ENCODE measurements at regions not wholly inside any gene's neighbourhood (a gene's known extent, or its start where the extent isn't known, plus 50 kb on each side); places are given as distances from the start of the nearest gene placed in this dataset.

DNA sequence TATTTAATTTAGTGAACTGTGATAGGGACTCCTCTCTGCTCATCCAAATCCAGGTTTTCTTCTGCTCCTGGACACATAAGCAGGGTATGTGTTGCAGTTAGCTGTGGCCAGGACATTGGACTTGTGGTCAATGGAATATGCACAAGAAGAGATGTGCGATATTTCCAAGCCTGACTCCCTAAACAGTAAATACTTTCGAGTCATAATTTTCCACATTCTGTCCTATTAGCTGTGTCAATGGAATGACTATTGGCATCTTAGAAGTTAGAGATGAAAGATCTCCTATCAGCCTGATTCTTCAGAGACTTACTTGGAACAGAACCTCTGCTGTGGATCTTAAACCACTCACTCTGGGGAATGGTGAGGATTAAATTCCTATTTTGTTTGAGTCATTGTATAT is 771.0 kb downstream of the EFNB2 start:
- TF ChIP-seq, protein P1, sequence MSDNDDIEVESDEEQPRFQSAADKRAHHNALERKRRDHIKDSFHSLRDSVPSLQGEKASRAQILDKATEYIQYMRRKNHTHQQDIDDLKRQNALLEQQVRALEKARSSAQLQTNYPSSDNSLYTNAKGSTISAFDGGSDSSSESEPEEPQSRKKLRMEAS (IDR thresholded peaks at IDR 0.05; ENCODE audit: low read depth, low read length): no peak
- no peak for TF ChIP-seq MYC (IDR thresholded peaks at IDR 0.05; ENCODE audit: low read depth, low read length)
- no peak for TF ChIP-seq POLR2A (IDR thresholded peaks at IDR 0.05; ENCODE audit: extremely low read depth, insufficient read length)
- TF ChIP-seq CTCF (IDR thresholded peaks at IDR 0.05; ENCODE audit: low read depth, low read length): no peak
- no peak for DNase-seq (ENCODE audit: low read depth)
- no peak overlapping the region for H3K4me3 ChIP-seq (ENCODE audit: low read depth, low read length)

- H3K4me3 ChIP-seq (ENCODE audit: low read depth, low read length): no peak overlapping the region
- no peak for TF ChIP-seq POLR2A (IDR thresholded peaks at IDR 0.05; ENCODE audit: extremely low read depth, insufficient read length)
- TF ChIP-seq, protein P1 (IDR thresholded peaks at IDR 0.05; ENCODE audit: low read depth, low read length): no peak
- no peak for TF ChIP-seq CTCF (IDR thresholded peaks at IDR 0.05; ENCODE audit: low read depth, low read length)
- TF ChIP-seq MYC (IDR thresholded peaks at IDR 0.05; ENCODE audit: low read depth, low read length): no peak
- no peak for DNase-seq (ENCODE audit: low read depth)
Measured at GRCh38 chr13:105763851-105764250, 771.6 kb downstream of the EFNB2 start.

- no peak overlapping the region for H3K4me3 ChIP-seq (ENCODE audit: low read depth, low read length)
- DNase-seq (ENCODE audit: low read depth): no peak
- no peak for TF ChIP-seq POLR2A (IDR thresholded peaks at IDR 0.05; ENCODE audit: extremely low read depth, insufficient read length)
- TF ChIP-seq MYC (IDR thresholded peaks at IDR 0.05; ENCODE audit: low read depth, low read length): no peak
- TF ChIP-seq, protein P1 (IDR thresholded peaks at IDR 0.05; ENCODE audit: low read depth, low read length): no peak
- no peak for TF ChIP-seq CTCF (IDR thresholded peaks at IDR 0.05; ENCODE audit: low read depth, low read length)
Measured at GRCh38 chr13:105762096-105762495, 773.4 kb downstream of the EFNB2 start.

DNA sequence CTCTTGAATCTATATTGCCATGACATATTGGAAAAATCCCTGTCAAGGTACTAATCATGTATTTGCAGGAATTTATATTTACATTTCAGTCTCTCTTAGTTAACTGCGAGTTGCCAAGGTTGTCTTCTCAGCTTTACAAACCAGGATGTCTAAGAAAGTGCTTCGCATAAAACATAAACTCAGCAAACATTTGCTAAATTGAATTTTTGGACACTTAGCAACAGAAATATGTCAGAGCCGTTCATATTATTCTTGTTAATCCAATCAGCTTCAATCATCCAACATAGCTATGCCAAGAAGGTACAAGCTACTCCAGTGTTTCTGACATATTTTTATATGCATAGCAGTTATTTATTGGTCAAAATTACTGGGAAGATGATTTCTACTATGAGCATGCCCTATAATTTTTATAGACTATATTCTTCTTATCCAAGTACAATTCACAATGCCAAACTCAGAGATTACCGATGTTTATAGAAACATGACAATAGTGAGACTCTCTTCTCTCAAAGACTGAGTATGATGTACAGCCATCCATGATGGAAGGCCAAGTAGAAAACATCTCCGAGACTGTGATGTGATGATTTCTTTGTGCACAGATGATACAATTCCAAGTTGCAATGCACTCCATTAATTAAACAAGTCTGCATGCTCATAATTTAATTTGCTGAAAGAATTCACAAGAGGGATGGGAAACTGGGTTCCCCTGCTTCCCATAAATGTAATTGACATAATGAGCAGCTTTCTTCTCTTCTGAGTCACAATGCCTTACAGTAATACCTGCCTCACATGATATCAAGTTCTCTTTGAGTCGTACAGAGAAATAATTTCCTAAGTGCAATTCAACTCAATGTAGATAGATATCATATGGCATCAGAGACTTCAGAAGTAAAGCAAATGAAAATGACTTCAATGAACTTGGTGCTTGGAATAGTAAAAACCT is 776.3 kb downstream of the EFNB2 start:
- TF ChIP-seq, protein P1 (IDR thresholded peaks at IDR 0.05; ENCODE audit: low read depth, low read length): no peak
- TF ChIP-seq POLR2A (IDR thresholded peaks at IDR 0.05; ENCODE audit: extremely low read depth, insufficient read length): no peak
- TF ChIP-seq MYC (IDR thresholded peaks at IDR 0.05; ENCODE audit: low read depth, low read length): no peak
- no peak for TF ChIP-seq CTCF (IDR thresholded peaks at IDR 0.05; ENCODE audit: low read depth, low read length)

DNA sequence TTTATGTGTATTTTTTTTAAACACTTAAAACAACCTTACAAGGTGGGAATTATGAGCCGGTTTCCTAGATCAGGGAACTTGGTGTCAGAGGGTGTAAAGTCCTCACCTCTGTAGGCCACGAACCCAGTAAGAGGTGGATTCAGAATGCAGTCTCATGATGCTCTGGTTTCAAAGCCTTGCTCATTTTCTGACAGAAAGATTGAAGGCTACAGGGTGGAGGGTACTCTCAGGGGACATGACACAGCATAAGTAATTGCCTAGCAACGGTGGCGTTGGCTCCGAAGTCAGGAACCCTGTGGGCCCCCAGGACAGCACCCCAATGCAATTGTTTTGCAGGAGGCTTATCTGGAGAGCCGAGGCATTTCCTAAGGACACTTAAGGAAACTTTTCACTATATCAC is 794.7 kb downstream of the EFNB2 start:
- TF ChIP-seq POLR2A (IDR thresholded peaks at IDR 0.05; ENCODE audit: extremely low read depth, insufficient read length) (no peak), CTCF (IDR thresholded peaks at IDR 0.05; ENCODE audit: low read depth, low read length) (no peak), MYC (IDR thresholded peaks at IDR 0.05; ENCODE audit: low read depth, low read length) (no peak)
- TF ChIP-seq, protein P1 (IDR thresholded peaks at IDR 0.05; ENCODE audit: low read depth, low read length): no peak
- H3K4me3 ChIP-seq (ENCODE audit: low read depth, low read length): no peak overlapping the region
- DNase-seq (ENCODE audit: low read depth): peak; percentile 23

More for the DNA sequence above, 776.3 kb downstream of the EFNB2 start:
- no peak overlapping the region for H3K4me3 ChIP-seq (ENCODE audit: low read depth, low read length)
- no peak for DNase-seq (ENCODE audit: low read depth)

Data from NB4 (cell line).